Cardiac septum (tissue), 1 donor: ENCODE measurements at regions not wholly inside any gene's neighbourhood (a gene's known extent, or its start where the extent isn't known, plus 50 kb on each side); places are given as distances from the start of the nearest gene placed in this dataset.

Experiments used
- DNase-seq: peaks from one replicate; pipeline ENCODE4 v3.0.0-alpha.2; 2020; ENCODE audit warnings: low spot score
- intact Hi-C: fragments of 100-400 bp; cut with DNase I; formaldehyde crosslinking; loops from one replicate; pipeline ENCODE4 v1.14.0; 2022
- donor health status: DM: no; HTN: no; CAD: no.

- intact Hi-C loops = no loop called here
- DNase-seq = no peak
Observed at GRCh38 chr13:39100996-39101738, 62.9 kb downstream of the NHLRC3 start.

GRCh38 chr13:39102981-39103490, 64.8 kb downstream of the NHLRC3 start:
- DNase-seq = no peak
- intact Hi-C loops = no loop called here

DNA sequence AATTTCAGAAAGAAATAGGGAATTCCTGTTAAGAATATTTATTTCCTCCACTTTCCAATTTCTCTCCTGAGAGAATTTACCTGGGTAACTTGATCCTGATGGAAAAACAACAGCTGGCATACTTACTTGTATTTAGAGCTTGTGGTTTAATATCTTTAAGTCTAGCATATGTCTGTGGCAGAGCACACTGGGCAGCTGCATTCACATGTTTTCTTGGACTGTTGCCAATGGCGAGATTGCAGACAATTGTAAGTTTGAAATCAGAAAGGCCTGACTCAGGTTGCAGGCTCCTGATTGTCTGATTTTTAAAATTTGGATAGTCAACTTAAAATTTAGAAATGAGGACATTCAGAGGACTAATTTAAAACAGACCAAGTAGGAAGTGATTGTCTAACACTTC, 66.9 kb downstream of the NHLRC3 start:
- intact Hi-C loops = no loop called here
- no peak for DNase-seq

GRCh38 chr13:39106216-39107005, 68.2 kb downstream of the NHLRC3 start:
- intact Hi-C loops = no loop called here
- DNase-seq = no peak

- intact Hi-C loops = no loop called here
- no peak for DNase-seq
Observed at GRCh38 chr13:39107561-39107960, 69.3 kb downstream of the NHLRC3 start.

GRCh38 chr13:39108783-39109182, 70.5 kb downstream of the NHLRC3 start:
- intact Hi-C loops = no loop called here
- no peak for DNase-seq

DNA sequence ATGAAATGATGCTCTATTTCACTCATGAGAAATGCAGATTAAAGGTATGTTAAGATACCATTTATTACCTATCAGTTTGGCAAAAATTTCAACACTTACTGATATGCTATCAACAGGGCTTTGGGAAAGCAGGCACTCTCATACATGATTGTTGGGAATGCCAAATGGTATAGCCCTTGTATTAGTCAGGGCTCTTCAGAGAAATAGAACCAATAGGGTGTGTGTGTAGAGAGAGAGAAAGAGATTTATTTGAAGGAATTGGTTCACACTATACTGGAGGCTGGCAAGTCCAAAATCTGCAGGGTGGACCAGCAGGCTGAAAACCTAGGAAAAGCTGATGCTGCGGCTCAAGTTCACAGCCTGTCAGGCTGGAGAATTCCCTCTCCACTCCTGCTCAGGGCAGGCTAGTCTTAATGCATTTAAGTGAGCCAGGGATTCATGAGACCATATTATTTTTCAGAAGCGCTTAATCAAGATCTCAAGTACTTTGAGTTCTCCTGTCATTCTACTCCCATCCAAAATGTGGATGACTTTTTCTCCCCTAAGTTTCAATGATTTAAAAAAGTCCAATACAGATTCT, 72.4 kb downstream of the NHLRC3 start:
- intact Hi-C loops = no loop called here
- no peak for DNase-seq

- no peak for DNase-seq
- intact Hi-C loops = no loop called here
Observed at GRCh38 chr13:39111145-39111544, 72.9 kb downstream of the NHLRC3 start.

GRCh38 chr13:39119422-39119821, 81.2 kb downstream of the NHLRC3 start:
- no peak for DNase-seq
- intact Hi-C loops = no loop called here

- intact Hi-C loops = no loop called here
- DNase-seq = no peak
Observed at GRCh38 chr13:39123578-39123977, 85.3 kb downstream of the NHLRC3 start.

- DNase-seq = no peak
- intact Hi-C loops = no loop called here
Observed at GRCh38 chr13:39129213-39129612, 91.0 kb downstream of the NHLRC3 start.

DNA sequence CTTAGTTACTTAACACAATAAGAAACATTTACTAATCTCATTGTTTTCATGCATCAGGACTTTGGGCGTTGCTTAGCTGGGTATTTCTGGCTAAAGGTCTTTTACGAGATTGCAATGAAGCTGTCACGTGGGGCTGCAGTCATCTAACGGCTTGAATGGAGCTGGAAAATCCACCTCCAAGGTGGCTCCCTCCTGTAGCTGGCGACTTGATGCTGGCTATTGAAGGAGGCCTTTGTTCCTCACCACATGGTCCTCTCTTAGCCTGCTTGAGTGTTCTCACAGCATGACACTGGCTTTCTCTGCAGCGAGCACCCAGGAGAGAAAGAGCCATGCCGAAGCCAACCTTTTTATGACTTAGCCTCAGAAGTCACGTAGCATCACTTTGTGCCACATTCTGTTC, 92.0 kb downstream of the NHLRC3 start:
- intact Hi-C loops = no loop called here

GRCh38 chr13:39132286-39133230, 94.3 kb downstream of the NHLRC3 start:
- no peak for DNase-seq
- intact Hi-C loops = no loop called here

More for the DNA sequence above, 92.0 kb downstream of the NHLRC3 start:
- no peak for DNase-seq

DNA sequence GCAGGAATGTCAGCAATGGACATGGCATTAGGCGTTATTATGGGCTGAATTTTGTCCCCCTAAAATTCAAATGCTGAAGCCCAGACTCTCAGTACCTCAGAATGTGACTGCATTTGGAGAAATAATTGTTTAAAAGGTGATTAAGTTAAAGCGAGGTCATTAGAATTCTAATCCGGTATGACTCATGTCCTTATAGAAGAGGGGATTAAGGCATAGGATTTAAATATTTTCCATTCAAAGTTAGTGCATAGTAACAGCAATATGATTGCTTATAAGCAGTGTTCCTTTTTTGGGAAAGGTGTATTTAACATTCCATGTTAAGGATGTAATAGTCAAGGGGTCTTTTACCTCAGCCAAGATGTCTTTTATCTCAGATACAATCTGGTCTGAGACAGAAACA, 95.5 kb downstream of the NHLRC3 start:
- intact Hi-C loops = no loop called here
- no peak for DNase-seq

DNA sequence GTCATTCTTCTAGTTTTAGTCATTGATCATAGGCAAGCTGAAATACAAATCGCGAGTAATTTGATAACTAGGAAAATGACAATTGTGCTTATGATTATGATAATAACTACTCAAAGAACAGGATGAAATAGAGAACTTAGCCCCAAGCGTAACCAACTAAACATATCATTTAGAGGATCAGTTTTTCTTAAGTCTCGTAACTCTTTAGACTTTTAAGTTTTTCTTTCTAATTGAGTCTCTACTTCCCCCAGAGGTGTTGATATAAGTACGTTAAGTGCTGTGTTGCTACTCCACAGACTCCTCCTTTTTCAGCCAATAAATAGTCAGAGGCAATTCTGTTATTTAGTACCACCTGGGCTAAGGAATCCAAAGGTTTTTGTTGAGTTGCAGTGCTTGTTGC, 96.3 kb downstream of the NHLRC3 start:
- intact Hi-C loops = no loop called here
- no peak for DNase-seq

DNA sequence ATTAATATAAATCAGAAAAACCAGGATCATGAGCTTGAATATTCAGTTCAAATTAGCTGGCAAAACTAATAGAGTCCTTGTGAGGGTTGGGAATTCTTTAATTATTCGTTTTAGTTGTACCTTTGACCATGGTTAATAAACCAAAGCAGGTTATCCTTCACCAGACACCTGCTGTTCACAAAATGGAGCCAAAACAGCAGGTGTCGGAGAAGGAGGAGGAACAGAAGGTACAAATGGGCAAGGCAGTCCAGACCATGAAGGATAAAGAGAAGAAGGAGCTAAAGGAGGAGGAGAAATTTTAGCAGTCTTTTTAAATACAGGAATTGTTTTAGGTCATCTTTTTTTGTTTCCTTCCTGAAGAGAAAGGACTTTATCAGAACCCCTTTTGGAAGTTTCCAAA, 106.1 kb downstream of the NHLRC3 start:
- DNase-seq = no peak

DNA sequence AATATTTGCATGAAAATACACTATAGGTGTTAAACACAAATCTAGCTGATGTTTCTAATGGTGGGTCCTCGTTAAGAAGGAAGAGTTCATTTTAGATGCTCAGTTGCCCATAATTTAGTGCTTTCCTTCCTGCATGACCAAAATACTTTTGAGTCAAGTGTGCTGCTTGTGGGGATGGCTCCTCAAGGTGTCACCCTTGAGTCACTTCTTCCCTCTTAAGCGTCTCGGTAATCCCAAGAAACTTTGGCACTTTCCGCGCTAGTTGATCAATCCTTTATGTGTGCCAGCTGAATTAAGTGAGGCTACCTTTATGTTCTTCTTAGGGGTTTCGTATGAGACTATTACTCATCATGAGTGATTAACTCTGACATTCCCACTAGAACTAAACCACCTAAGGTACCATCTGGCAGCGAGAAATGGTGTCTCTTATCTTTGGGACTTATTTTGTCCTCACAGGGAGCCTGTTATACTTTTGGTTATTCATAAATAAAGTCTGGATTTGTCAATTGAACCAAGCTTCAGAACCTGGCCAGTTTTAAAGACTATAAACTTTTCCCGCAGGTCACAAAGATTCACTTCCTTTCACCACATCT, 106.8 kb downstream of the NHLRC3 start:
- intact Hi-C loops = loop anchor here (2.0 to 10.0 kb wide), 5 partner anchors 93 to 470 kb away; partner anchors contain the start of gene LHFPL6
- no peak for DNase-seq

More for the DNA sequence above, 106.1 kb downstream of the NHLRC3 start:
- intact Hi-C loops = loop anchor here (2.0 to 10.0 kb wide), 4 partner anchors 92 to 470 kb away; no protein-coding TSS in a partner anchor

GRCh38 chr13:39148513-39148961, 110.3 kb downstream of the NHLRC3 start:
- intact Hi-C loops = loop anchor here (5.0 to 10.0 kb wide), 2 partner anchors 266 to 454 kb away; partner anchors contain the start of gene LHFPL6
- no peak for DNase-seq

GRCh38 chr13:39149896-39150295, 111.6 kb downstream of the NHLRC3 start:
- DNase-seq = no peak
- intact Hi-C loops = loop anchor here (5.0 to 10.0 kb wide), 2 partner anchors 265 to 452 kb away; partner anchors contain the start of gene LHFPL6
